HG02852 (cell line): ENCODE measurements at regions not wholly inside any gene's neighbourhood (a gene's known extent, or its start where the extent isn't known, plus 50 kb on each side); places are given as distances from the start of the nearest gene placed in this dataset.

Experiments
- ATAC-seq: cut with Tn5 transposase; IDR thresholded peaks from one replicate; pipeline ENCODE4 v1.9.1; 2021; ENCODE audit warnings: mild to moderate bottlenecking, moderate library complexity; ENCODE audit not compliant: unreplicated experiment

GRCh38 chr1:60413091-60413490, 339.5 kb upstream of the C1orf87 start:
- no peak for ATAC-seq

GRCh38 chr1:60411591-60411990, 338.0 kb upstream of the C1orf87 start:
- ATAC-seq = no peak

- no peak for ATAC-seq
Measured at GRCh38 chr1:60402816-60403215, 329.2 kb upstream of the C1orf87 start.

- ATAC-seq = no peak
Measured at GRCh38 chr1:60402216-60402615, 328.6 kb upstream of the C1orf87 start.

GRCh38 chr1:60394436-60394835, 320.9 kb upstream of the C1orf87 start:
- ATAC-seq = peak; percentile 39

- ATAC-seq = peak; percentile 79
Measured at GRCh38 chr1:60390593-60391282, 317.2 kb upstream of the C1orf87 start.

GRCh38 chr1:60388092-60388987, 314.8 kb upstream of the C1orf87 start:
- ATAC-seq = no peak

GRCh38 chr1:60387175-60387574, 313.6 kb upstream of the C1orf87 start:
- no peak for ATAC-seq

- ATAC-seq = no peak
Measured at GRCh38 chr1:60386249-60386648, 312.7 kb upstream of the C1orf87 start.

GRCh38 chr1:60376196-60376595, 302.6 kb upstream of the C1orf87 start:
- no peak for ATAC-seq

GRCh38 chr1:60374537-60374936, 301.0 kb upstream of the C1orf87 start:
- no peak for ATAC-seq

- no peak for ATAC-seq
Measured at GRCh38 chr1:60367532-60367931, 294.0 kb upstream of the C1orf87 start.

GRCh38 chr1:60359431-60359830, 285.9 kb upstream of the C1orf87 start:
- ATAC-seq = no peak

GRCh38 chr1:60350531-60350930, 277.0 kb upstream of the C1orf87 start:
- ATAC-seq = no peak

GRCh38 chr1:60348884-60349283, 275.3 kb upstream of the C1orf87 start:
- no peak for ATAC-seq

- no peak for ATAC-seq
Measured at GRCh38 chr1:60345621-60346020, 272.1 kb upstream of the C1orf87 start.

- ATAC-seq = no peak
Measured at GRCh38 chr1:60345049-60345448, 271.5 kb upstream of the C1orf87 start.

GRCh38 chr1:60343736-60344135, 270.2 kb upstream of the C1orf87 start:
- no peak for ATAC-seq

GRCh38 chr1:60342569-60342968, 269.0 kb upstream of the C1orf87 start:
- no peak for ATAC-seq

- no peak for ATAC-seq
Measured at GRCh38 chr1:60341274-60341673, 267.7 kb upstream of the C1orf87 start.

GRCh38 chr1:60331647-60332046, 258.1 kb upstream of the C1orf87 start:
- no peak for ATAC-seq

GRCh38 chr1:60329651-60330050, 256.1 kb upstream of the C1orf87 start:
- ATAC-seq = no peak
